ENCODE measurements at regions not wholly inside any gene's neighbourhood (a gene's known extent, or its start where the extent isn't known, plus 50 kb on each side); places are given as distances from the start of the nearest gene placed in this dataset.

- 87 to 94% methylated on average over 2 to 3 of the region's 4 CpGs for WGBS, 2 experiments (ENCODE audit: insufficient coverage in 2 of 2)
- Histone ChIP-seq H3K4me1 (ENCODE audit: control insufficient read depth, insufficient read depth, low read length, poor library complexity, severe bottlenecking) (no peaks in the 10 kb centered on the region), H3K27ac (ENCODE audit: low read depth, low read length, severe bottlenecking) (no peak overlapping the region)
Observed at GRCh38 chr13:90375851-90376250, 971.6 kb upstream of the MIR17HG start.

DNA sequence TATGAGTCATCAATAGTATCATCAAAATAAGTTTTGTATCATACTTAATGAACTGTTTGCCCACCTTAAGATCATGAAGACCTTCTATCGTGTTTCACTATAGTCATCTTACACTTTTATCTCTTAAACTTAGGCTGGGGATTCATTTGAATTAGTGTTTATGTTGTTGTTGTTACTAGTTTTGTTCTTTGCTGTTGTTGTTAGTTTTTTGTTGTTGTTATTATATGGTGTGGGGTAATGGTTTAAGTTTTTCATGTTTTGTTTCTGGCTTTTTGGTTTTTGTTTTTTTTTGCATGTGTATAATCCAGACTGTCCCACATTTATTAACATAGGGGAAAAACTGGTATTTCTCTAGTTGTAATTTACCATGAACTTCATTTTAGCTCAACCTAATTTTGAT is 965.1 kb upstream of the MIR17HG start:
- Histone ChIP-seq H3K4me3 (ENCODE audit: extremely low read depth, insufficient read depth, low read length, poor library complexity, severe bottlenecking) (no peak overlapping the region), H3K4me1 (ENCODE audit: control insufficient read depth, insufficient read depth, low read length, poor library complexity, severe bottlenecking) (peaks cover 4% of the 10 kb centered on the region), H3K9me3 (ENCODE audit: control insufficient read depth, low read length) (no peaks in the 10 kb centered on the region), H3K36me3 (ENCODE audit: control insufficient read depth, insufficient read depth, low read length) (no peaks in the 10 kb centered on the region), H3K27ac (ENCODE audit: low read depth, low read length, severe bottlenecking) (no peak overlapping the region)
- WGBS, 2 experiments (ENCODE audit: insufficient coverage in 2 of 2): no CpG with 5 or more reads among the region's 1 CpG

More at GRCh38 chr13:90375851-90376250, 971.6 kb upstream of the MIR17HG start:
- no peak overlapping the region for H3K4me3 ChIP-seq (ENCODE audit: extremely low read depth, insufficient read depth, low read length, poor library complexity, severe bottlenecking)
- no peaks in the 10 kb centered on the region for H3K36me3 ChIP-seq (ENCODE audit: control insufficient read depth, insufficient read depth, low read length)
- no peaks in the 10 kb centered on the region for H3K9me3 ChIP-seq (ENCODE audit: control insufficient read depth, low read length)

- Histone ChIP-seq H3K4me1 (ENCODE audit: control insufficient read depth, insufficient read depth, low read length, poor library complexity, severe bottlenecking) (peaks cover 4% of the 10 kb centered on the region), H3K27ac (ENCODE audit: low read depth, low read length, severe bottlenecking) (no peak overlapping the region), H3K9me3 (ENCODE audit: control insufficient read depth, low read length) (no peaks in the 10 kb centered on the region), H3K4me3 (ENCODE audit: extremely low read depth, insufficient read depth, low read length, poor library complexity, severe bottlenecking) (no peak overlapping the region), H3K36me3 (ENCODE audit: control insufficient read depth, insufficient read depth, low read length) (no peaks in the 10 kb centered on the region)
- WGBS, 2 experiments (ENCODE audit: insufficient coverage in 2 of 2): no CpG with 5 or more reads among the region's 4 CpGs
Observed at GRCh38 chr13:90385781-90386489, 961.6 kb upstream of the MIR17HG start.

DNA sequence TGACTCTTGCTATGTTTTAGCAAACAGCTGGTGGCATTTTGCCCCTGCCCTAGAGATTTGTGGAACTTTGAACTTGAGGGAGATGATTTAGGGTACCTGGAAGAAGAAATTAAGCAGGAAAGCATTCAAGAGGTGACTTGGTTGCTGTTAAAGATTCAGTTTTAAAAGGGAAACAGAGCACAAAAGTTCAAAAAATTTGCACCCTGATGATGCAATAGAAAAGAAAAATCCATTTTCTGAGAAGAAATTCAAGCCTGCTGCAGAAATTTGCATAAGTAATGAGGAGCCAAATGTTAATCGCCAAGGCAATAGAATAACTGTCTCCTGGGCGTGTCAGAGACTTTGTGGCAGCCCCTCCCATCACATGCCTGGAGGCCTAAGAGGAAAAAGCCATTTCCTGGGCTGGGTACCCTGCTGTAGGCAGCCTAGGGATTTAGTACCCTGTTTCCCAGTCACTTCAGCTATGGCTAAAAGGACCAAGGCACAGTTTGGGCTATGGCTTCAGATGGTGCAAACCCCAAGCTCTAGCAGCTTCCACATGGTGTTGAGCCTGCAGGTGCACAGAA is 958.5 kb upstream of the MIR17HG start:
- no peaks in the 10 kb centered on the region for H3K36me3 ChIP-seq (ENCODE audit: control insufficient read depth, insufficient read depth, low read length)
- H3K9me3 ChIP-seq (ENCODE audit: control insufficient read depth, low read length): no peaks in the 10 kb centered on the region
- no peak overlapping the region for H3K27ac ChIP-seq (ENCODE audit: low read depth, low read length, severe bottlenecking)
- H3K4me3 ChIP-seq (ENCODE audit: extremely low read depth, insufficient read depth, low read length, poor library complexity, severe bottlenecking): no peak overlapping the region
- peaks cover 4% of the 10 kb centered on the region for H3K4me1 ChIP-seq (ENCODE audit: control insufficient read depth, insufficient read depth, low read length, poor library complexity, severe bottlenecking)
- 92 to 95% methylated on average over 2 of the region's 2 CpGs for WGBS, 2 experiments (ENCODE audit: insufficient coverage in 2 of 2)

- Histone ChIP-seq H3K9me3 (ENCODE audit: control insufficient read depth, low read length) (no peaks in the 10 kb centered on the region), H3K4me1 (ENCODE audit: control insufficient read depth, insufficient read depth, low read length, poor library complexity, severe bottlenecking) (peaks cover 4% of the 10 kb centered on the region), H3K27ac (ENCODE audit: low read depth, low read length, severe bottlenecking) (no peak overlapping the region), H3K4me3 (ENCODE audit: extremely low read depth, insufficient read depth, low read length, poor library complexity, severe bottlenecking) (no peak overlapping the region), H3K36me3 (ENCODE audit: control insufficient read depth, insufficient read depth, low read length) (no peaks in the 10 kb centered on the region)
- 93 to 100% methylated on average over 1 to 2 of the region's 2 CpGs for WGBS, 2 experiments (ENCODE audit: insufficient coverage in 2 of 2)
Observed at GRCh38 chr13:90389537-90389936, 958.0 kb upstream of the MIR17HG start.

- no peaks in the 10 kb centered on the region for H3K4me1 ChIP-seq (ENCODE audit: control insufficient read depth, insufficient read depth, low read length, poor library complexity, severe bottlenecking)
- H3K36me3 ChIP-seq (ENCODE audit: control insufficient read depth, insufficient read depth, low read length): no peaks in the 10 kb centered on the region
- H3K4me3 ChIP-seq (ENCODE audit: extremely low read depth, insufficient read depth, low read length, poor library complexity, severe bottlenecking): no peak overlapping the region
Observed at GRCh38 chr13:90393408-90393807, 954.1 kb upstream of the MIR17HG start.

GRCh38 chr13:90395348-90395747 is 952.1 kb upstream of the MIR17HG start:
- H3K27ac ChIP-seq (ENCODE audit: low read depth, low read length, severe bottlenecking): no peak overlapping the region
- no peaks in the 10 kb centered on the region for H3K4me1 ChIP-seq (ENCODE audit: control insufficient read depth, insufficient read depth, low read length, poor library complexity, severe bottlenecking)
- no peaks in the 10 kb centered on the region for H3K36me3 ChIP-seq (ENCODE audit: control insufficient read depth, insufficient read depth, low read length)
- no peak overlapping the region for H3K4me3 ChIP-seq (ENCODE audit: extremely low read depth, insufficient read depth, low read length, poor library complexity, severe bottlenecking)
- H3K9me3 ChIP-seq (ENCODE audit: control insufficient read depth, low read length): peaks cover 6% of the 10 kb centered on the region

More at GRCh38 chr13:90393408-90393807, 954.1 kb upstream of the MIR17HG start:
- no peak overlapping the region for H3K27ac ChIP-seq (ENCODE audit: low read depth, low read length, severe bottlenecking)
- H3K9me3 ChIP-seq (ENCODE audit: control insufficient read depth, low read length): no peaks in the 10 kb centered on the region

- H3K4me3 ChIP-seq (ENCODE audit: extremely low read depth, insufficient read depth, low read length, poor library complexity, severe bottlenecking): no peak overlapping the region
- no peak overlapping the region for H3K27ac ChIP-seq (ENCODE audit: low read depth, low read length, severe bottlenecking)
- WGBS, 2 experiments (ENCODE audit: insufficient coverage in 2 of 2): no CpG with 5 or more reads among the region's 3 CpGs
- no peaks in the 10 kb centered on the region for H3K4me1 ChIP-seq (ENCODE audit: control insufficient read depth, insufficient read depth, low read length, poor library complexity, severe bottlenecking)
- no peaks in the 10 kb centered on the region for H3K36me3 ChIP-seq (ENCODE audit: control insufficient read depth, insufficient read depth, low read length)
- peaks cover 6% of the 10 kb centered on the region for H3K9me3 ChIP-seq (ENCODE audit: control insufficient read depth, low read length)
Observed at GRCh38 chr13:90395846-90396245, 951.6 kb upstream of the MIR17HG start.

DNA sequence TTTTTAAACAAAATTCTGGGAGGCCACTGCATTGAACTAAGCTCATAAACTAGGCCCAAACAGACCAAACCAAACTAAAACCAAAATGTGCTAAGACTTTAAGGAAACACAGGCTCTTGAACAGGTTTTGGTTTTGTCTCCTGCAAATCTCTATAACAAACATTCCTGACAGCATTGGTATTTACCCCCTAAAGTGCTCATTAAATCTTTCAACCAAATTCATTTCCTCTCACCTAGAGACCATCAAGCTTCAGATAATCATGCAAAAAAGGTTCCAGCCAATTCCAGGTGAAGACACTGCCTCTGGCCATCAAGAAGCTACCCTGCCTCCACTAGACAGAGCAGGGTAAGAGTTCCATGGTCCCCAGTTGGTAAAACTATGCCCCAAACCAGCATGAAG is 951.2 kb upstream of the MIR17HG start:
- Histone ChIP-seq H3K27ac (ENCODE audit: low read depth, low read length, severe bottlenecking) (no peak overlapping the region), H3K4me1 (ENCODE audit: control insufficient read depth, insufficient read depth, low read length, poor library complexity, severe bottlenecking) (no peaks in the 10 kb centered on the region), H3K36me3 (ENCODE audit: control insufficient read depth, insufficient read depth, low read length) (no peaks in the 10 kb centered on the region), H3K9me3 (ENCODE audit: control insufficient read depth, low read length) (peaks cover 6% of the 10 kb centered on the region), H3K4me3 (ENCODE audit: extremely low read depth, insufficient read depth, low read length, poor library complexity, severe bottlenecking) (no peak overlapping the region)

- WGBS, 2 experiments (ENCODE audit: insufficient coverage in 2 of 2): 74 to 84% methylated on average over 2 to 4 of the region's 4 CpGs
- H3K27ac ChIP-seq (ENCODE audit: low read depth, low read length, severe bottlenecking): no peak overlapping the region
- no peak overlapping the region for H3K4me3 ChIP-seq (ENCODE audit: extremely low read depth, insufficient read depth, low read length, poor library complexity, severe bottlenecking)
- H3K4me1 ChIP-seq (ENCODE audit: control insufficient read depth, insufficient read depth, low read length, poor library complexity, severe bottlenecking): no peaks in the 10 kb centered on the region
- H3K9me3 ChIP-seq (ENCODE audit: control insufficient read depth, low read length): peaks cover 6% of the 10 kb centered on the region
- no peaks in the 10 kb centered on the region for H3K36me3 ChIP-seq (ENCODE audit: control insufficient read depth, insufficient read depth, low read length)
Observed at GRCh38 chr13:90397503-90397902, 950.0 kb upstream of the MIR17HG start.

DNA sequence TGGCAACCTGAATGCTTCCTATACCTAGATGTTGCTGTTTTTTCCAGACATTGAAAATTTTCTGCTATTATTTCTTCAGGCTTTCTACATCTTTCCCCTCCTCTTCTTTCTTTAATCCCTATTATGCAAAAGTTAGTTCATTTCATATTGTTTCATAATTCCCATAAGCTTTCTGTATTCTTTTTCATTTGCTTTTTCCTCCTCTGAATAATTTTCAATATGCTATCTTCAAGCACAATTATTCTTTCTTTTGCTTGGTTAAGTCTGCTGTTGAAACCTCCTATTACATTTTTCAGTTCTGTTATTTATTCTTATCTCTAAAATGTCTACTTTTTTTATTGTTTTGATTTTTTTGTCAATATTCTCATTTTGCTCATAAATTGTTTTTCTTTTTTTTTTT is 947.1 kb upstream of the MIR17HG start:
- no peaks in the 10 kb centered on the region for H3K4me1 ChIP-seq (ENCODE audit: control insufficient read depth, insufficient read depth, low read length, poor library complexity, severe bottlenecking)
- H3K9me3 ChIP-seq (ENCODE audit: control insufficient read depth, low read length): peaks cover 12% of the 10 kb centered on the region
- no peaks in the 10 kb centered on the region for H3K36me3 ChIP-seq (ENCODE audit: control insufficient read depth, insufficient read depth, low read length)
- no peak overlapping the region for H3K4me3 ChIP-seq (ENCODE audit: extremely low read depth, insufficient read depth, low read length, poor library complexity, severe bottlenecking)
- H3K27ac ChIP-seq (ENCODE audit: low read depth, low read length, severe bottlenecking): no peak overlapping the region

Data from mesodermal cell (in vitro differentiated cells).